ENCODE measurements at regions not wholly inside any gene's neighbourhood (a gene's known extent, or its start where the extent isn't known, plus 50 kb on each side); places are given as distances from the start of the nearest gene placed in this dataset.

- Mint-ChIP-seq H3K27ac (no peak overlapping the region), H3K27me3 (no peaks in the 10 kb centered on the region), H3K36me3 (ENCODE audit: insufficient read depth) (no peaks in the 10 kb centered on the region)
Measured at GRCh38 chr6:74602206-74602605, 603.6 kb downstream of the COL12A1 start.

GRCh38 chr6:74598462-74599393 lies 607.1 kb downstream of the COL12A1 start:
- no peak overlapping the region for H3K27ac Mint-ChIP-seq
- DNase-seq (ENCODE audit: low spot score, unreplicated experiment): no peak
- no peaks in the 10 kb centered on the region for H3K27me3 Mint-ChIP-seq
- no peaks in the 10 kb centered on the region for H3K36me3 Mint-ChIP-seq (ENCODE audit: insufficient read depth)
- TF ChIP-seq CTCF (IDR thresholded peaks at IDR 0.05; ENCODE audit: unreplicated experiment): no peak
- peaks cover 3% of the 10 kb centered on the region for H3K9me3 Mint-ChIP-seq (ENCODE audit: low read depth)
- peaks cover 2% of the 10 kb centered on the region for H3K4me1 Mint-ChIP-seq (ENCODE audit: low read depth)
- H3K4me3 Mint-ChIP-seq (ENCODE audit: low read depth): no peak overlapping the region

More at GRCh38 chr6:74602206-74602605, 603.6 kb downstream of the COL12A1 start:
- H3K4me1 Mint-ChIP-seq (ENCODE audit: low read depth): peaks cover 2% of the 10 kb centered on the region
- no peak overlapping the region for H3K4me3 Mint-ChIP-seq (ENCODE audit: low read depth)
- peaks cover 3% of the 10 kb centered on the region for H3K9me3 Mint-ChIP-seq (ENCODE audit: low read depth)
- no peak for DNase-seq (ENCODE audit: low spot score, unreplicated experiment)
- TF ChIP-seq CTCF (IDR thresholded peaks at IDR 0.05; ENCODE audit: unreplicated experiment): no peak

- no peak for DNase-seq (ENCODE audit: low spot score, unreplicated experiment)
- no peak overlapping the region for H3K27ac Mint-ChIP-seq
- no peaks in the 10 kb centered on the region for H3K27me3 Mint-ChIP-seq
- H3K36me3 Mint-ChIP-seq (ENCODE audit: insufficient read depth): no peaks in the 10 kb centered on the region
- no peak overlapping the region for H3K4me3 Mint-ChIP-seq (ENCODE audit: low read depth)
- peaks cover 7% of the 10 kb centered on the region for H3K9me3 Mint-ChIP-seq (ENCODE audit: low read depth)
- TF ChIP-seq CTCF (IDR thresholded peaks at IDR 0.05; ENCODE audit: unreplicated experiment): no peak
- peaks cover 2% of the 10 kb centered on the region for H3K4me1 Mint-ChIP-seq (ENCODE audit: low read depth)
Measured at GRCh38 chr6:74597840-74598239, 608.0 kb downstream of the COL12A1 start.

- no peak for DNase-seq (ENCODE audit: low spot score, unreplicated experiment)
- no peak for TF ChIP-seq CTCF (IDR thresholded peaks at IDR 0.05; ENCODE audit: unreplicated experiment)
- Mint-ChIP-seq H3K27me3 (no peaks in the 10 kb centered on the region), H3K27ac (no peak overlapping the region), H3K36me3 (ENCODE audit: insufficient read depth) (no peaks in the 10 kb centered on the region), H3K4me1 (ENCODE audit: low read depth) (peaks cover 2% of the 10 kb centered on the region), H3K9me3 (ENCODE audit: low read depth) (peaks cover 7% of the 10 kb centered on the region), H3K4me3 (ENCODE audit: low read depth) (no peak overlapping the region)
Measured at GRCh38 chr6:74597266-74597665, 608.6 kb downstream of the COL12A1 start.

GRCh38 chr6:74596588-74596987 lies 609.3 kb downstream of the COL12A1 start:
- Mint-ChIP-seq H3K4me3 (ENCODE audit: low read depth) (no peak overlapping the region), H3K27ac (no peak overlapping the region), H3K9me3 (ENCODE audit: low read depth) (peaks cover 11% of the 10 kb centered on the region), H3K4me1 (ENCODE audit: low read depth) (peaks cover 2% of the 10 kb centered on the region), H3K36me3 (ENCODE audit: insufficient read depth) (no peaks in the 10 kb centered on the region), H3K27me3 (no peaks in the 10 kb centered on the region)
- TF ChIP-seq CTCF (IDR thresholded peaks at IDR 0.05; ENCODE audit: unreplicated experiment): no peak
- DNase-seq (ENCODE audit: low spot score, unreplicated experiment): no peak
